Ramos (cell line): ENCODE measurements at regions not wholly inside any gene's neighbourhood (a gene's known extent, or its start where the extent isn't known, plus 50 kb on each side); places are given as distances from the start of the nearest gene placed in this dataset.

Experiments used
- in situ Hi-C: fragments of 300-500 bp; cut with MboI; formaldehyde crosslinking; loops from one replicate; pipeline ENCODE4 v1.14.3; 2022; ENCODE audit warnings: low sequenced_read_pairs; ENCODE audit not compliant: unreplicated experiment

DNA sequence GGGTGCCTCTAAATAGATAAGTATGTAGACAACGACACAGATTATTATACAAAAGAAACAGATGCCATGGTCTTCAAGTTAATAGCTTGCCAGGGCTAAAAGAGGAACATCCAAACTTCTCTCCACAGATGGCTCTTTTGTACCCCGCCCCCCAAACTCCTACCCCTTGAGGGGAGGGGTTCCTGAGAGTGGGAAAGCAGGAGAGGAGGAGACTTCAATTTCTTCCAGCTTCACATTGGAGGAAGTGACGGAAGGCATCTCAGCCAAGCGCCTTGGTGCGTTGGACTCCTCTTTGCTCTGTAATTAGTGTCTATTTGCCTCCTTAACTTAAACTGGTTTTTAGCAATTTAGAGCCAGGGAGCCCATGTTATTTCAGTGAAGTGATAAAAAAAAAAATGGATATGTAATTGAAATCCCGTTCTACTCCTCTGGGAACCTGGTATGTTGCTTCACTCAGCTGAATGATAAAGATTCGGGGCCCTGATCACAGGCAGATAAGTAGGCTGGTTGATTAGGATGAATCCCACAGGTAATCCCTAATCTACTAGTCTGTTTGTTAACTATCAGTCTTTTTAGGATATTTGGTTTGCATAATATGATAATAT is 580.9 kb upstream of the CADM1 start:
- in situ Hi-C loops: no loop called here

DNA sequence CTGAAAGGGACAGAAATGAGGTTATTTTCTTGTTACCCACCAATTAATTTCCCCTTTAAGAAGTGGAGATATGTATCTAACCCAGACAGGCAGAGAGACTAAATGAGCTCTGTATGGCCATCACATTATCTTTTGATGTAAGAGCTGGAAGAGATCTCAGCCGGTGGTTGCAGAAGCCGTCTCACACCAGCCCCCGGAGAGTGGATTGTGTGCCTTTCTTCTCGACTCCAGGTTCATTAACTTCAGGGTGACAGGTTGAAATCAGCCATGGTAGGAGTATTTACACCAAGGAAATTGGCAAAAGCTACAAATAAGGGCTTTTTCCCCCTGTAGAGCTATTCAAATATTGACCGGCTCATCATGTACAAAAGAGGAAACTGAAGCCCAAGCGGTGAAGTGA is 580.3 kb upstream of the CADM1 start:
- in situ Hi-C loops: no loop called here

DNA sequence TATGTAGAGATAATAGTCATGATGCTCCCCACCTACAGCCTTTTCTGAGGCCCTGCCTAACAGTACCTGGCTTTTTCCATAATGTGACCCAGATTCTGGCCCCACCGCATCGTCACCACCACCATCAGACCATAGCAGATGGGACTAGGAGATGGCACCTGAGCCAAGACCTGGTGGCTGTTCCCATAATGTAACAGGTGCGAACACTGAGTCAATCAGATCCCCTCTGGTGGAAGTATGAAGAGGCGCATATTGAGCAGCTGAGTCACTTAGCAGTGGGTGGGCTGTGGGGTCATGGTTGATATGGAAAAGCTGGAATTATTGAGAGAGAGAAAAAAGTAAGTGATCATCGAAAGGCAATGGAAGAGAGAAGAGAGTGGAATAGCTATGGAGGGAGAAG is 578.0 kb upstream of the CADM1 start:
- in situ Hi-C loops: no loop called here

DNA sequence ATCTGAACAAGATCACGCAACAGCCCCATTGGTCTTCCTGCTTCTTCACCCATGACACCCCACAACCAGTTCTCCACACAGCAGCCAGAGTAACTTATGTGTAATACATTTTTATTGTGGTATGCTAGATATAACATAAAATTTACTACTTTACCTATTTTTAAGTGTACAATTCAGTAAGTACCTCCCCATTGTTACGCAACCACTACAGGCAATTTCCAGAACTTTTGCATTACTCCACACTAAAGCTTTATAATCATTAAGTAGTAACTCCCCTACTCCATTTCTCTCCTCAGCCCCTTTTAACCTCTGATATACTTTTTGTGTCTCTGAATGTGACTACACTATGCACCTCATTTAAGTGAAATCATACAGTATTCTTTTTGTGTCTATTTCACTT is 575.4 kb upstream of the CADM1 start:
- in situ Hi-C loops: no loop called here

DNA sequence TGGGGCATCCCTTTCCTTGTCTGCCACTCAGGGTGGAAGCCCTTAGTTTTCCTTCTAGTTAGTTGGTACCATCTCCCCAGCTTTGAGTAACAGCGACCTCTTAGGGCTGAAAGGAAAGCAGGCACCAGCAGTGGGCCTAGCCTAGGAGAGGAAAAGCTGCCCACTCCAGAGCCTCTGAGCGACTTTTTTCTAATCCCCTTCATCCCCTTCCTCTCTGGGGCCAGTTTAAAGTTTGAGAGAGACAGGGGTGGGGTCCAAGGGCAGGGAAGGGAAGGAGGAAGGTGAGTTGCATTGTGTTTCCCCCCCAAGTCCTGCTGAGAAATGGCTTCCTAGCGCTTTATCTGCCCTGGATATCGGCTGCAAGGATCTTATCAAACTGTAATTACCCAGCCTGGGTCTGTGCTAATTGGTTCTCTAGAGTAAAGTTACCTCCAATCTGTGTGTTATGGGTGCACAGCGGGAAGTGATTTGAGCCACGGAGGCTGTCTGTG is 573.9 kb upstream of the CADM1 start:
- in situ Hi-C loops: no loop called here

DNA sequence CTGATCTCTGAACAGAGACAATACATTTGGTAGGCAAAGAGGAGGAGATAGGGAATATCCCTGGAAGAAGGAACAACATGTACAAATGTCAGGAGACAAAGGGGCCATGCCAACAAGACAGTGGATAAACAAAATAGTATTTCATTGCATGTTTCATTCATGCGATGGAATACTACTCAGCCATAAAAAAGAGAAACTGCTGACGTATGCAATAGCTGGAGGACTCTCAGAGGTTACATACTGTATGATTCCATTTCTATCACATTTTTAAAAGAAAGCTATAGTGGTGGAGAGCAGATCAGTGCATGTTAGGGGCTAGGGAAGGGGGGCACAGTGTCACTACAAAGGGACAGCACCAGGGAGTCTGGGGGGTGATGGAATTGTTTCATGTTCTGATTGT is 572.9 kb upstream of the CADM1 start:
- in situ Hi-C loops: no loop called here

DNA sequence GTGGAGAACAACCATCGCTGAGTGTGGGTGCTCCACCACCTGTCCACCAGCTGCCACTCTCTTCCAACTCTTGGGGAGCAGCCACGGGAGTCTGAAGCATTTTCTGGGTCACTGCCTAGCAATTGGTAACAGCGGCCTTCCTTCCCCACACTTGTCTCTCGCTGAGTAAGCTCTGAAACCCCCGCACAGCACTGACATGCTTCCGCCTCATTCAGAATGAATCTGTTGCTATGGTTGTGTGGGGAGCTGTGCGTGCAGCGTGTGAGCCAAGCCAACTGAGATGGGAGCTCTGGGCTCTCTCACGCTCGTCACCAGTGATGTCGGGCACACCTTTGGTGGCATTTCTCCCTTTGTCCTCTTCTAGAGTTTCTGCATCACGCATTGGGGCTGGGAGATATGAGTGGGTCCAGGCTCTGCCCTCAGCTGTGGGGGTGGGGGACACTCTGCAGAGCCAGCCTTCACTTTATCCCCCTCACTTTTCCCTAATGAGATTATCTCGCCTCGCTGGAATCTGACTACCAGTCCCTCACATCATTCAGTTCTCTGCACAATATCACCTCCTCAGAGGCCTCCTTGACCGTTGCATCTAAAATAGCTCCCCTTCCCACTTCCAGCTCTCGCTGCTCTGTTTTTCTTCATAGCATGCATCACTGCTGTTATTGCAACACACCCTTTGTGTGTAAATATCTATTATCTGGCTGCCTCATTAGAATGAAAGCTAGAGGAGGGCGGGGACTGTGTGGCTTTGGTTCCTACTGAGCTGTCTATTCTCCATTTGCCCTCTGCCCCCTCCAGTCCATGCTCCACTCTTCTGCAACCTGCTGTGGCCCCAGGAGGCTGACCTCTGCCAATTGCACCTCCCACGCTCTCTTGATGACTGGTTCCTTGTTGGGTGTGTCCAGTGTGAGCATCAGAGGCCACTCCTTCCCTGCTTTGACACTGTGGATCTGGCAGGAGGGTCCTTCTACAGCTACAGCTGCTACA is 569.9 kb upstream of the CADM1 start:
- in situ Hi-C loops: no loop called here

DNA sequence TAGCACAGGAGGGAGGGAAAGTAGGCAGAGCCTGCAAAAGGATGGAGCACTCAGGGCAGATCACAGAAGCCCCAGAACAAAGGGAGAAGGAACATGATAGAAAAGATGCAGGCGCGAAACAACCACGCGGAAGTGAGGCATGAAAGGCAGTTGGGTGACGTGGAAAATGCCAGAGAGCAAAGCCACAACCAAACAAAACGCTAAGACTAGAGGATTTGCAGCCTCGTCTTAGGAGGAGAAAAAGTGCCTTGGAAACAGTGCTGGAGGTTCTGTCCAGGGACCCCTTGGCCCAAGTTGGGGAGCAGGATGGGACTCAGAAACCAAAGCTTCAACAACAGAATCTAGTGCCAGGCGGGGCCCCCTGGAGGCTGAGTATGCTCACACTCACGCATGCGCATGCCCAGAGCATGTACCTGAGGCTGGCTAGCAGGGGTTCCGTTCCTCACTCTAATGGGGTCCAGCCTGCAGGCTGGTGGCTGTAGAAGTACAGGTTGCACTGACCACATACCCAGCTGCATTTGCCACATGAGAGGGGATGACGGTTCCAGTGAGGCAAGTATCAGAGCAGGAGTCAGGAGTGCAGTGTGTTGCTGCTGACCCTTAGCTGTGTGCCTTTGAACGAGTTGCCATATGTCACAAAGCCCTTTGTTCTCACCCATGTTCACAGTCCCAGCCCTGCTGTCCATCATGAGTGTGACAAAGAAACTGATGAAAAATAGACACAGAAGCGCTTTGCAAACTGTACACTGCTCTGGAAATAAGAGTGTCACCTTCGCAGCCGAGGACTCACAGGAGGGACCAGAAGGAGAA is 568.6 kb upstream of the CADM1 start:
- in situ Hi-C loops: no loop called here

DNA sequence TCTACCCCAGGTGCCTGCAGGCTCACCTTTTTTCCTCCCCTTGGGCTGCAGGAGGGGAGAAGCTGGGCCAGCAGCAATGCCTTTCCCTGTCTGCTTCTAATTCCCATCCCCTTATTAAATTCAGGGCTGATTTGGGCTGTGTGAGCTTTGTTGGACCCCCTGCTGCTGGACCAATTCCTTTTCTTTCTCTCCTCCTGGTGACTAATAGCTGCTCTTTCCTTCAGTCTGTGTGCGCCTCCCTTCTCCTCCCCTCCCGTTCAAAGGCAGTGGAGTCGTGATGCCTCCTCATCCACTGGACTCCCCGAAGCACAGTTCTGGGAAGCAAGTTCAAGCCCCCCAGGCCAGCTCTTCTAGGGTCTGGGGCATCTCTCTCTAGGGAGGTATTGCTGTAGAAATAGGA is 567.9 kb upstream of the CADM1 start:
- in situ Hi-C loops: no loop called here

DNA sequence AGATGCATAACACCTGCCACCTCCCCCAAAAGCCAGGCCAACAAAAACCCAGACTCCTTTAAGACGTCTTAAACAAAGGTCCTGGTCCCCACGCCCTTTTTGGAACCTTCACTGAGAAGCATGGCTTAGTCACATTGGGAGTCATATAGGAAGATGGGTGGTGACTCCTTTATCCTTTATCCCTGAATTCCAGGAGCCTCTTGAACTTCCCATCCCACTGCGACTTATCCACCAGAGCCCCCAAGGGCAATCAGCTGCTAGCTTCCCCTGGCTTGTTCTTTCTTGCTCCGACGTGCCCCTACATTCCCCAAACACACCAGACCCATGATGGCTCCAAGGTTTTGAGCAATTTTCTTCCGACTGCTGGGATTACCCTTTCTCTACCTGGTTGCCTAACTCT is 567.0 kb upstream of the CADM1 start:
- in situ Hi-C loops: no loop called here

DNA sequence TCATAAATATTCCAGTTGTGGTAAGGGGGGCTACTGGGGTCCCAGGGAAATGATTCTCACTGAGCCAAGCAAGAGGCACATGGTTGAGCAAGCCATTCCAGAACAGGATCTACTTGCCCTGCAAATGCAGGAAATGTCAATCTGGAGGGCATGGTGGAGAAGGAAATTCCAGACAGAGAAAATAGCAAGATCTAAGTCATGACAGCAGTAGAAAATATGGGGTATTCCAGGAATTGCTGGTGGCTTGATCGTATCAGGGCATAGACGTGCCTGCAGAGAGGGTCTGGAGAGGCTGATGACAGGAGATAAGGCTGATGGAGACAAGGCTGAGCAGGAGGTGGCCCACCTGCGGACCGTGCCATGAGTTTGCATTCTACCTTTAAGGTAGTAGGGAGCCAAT is 566.3 kb upstream of the CADM1 start:
- in situ Hi-C loops: no loop called here

DNA sequence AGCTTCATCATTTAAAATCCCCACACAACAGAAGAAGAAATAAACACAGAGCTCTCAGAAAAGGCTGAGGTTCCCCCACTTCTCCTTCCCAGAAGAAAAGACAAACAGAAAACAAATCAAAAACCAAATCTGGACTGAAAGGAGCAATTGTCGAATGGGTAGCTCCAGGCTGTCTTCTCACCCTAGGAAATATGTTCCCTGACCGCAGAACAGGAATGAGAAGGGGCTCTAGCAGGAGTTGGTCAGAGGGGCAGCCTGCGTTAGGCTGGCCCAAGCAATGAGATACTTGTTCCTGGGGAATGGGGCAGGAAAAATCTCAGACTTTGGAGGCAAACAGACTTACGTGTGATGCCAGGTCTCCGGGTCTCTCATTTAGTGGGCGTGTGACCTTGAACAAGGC is 562.6 kb upstream of the CADM1 start:
- in situ Hi-C loops: no loop called here

DNA sequence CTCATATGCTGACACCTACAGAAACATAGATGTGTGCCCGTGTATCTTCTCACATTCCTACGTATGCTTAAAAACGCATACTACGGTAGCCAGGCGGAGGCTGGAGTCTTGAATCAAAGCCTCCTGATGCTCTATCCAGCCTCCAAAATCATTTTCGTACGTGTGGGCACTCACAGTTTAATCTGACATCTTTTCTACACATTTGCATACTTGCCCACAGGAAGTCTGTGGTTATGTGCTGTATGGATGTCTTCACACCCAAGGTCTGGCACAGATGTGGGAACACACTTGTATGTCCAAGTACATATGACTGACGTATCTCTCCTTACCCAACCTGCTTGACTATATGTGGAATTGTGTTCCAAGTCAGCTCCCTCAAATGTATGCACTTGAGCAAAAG is 561.8 kb upstream of the CADM1 start:
- in situ Hi-C loops: no loop called here

DNA sequence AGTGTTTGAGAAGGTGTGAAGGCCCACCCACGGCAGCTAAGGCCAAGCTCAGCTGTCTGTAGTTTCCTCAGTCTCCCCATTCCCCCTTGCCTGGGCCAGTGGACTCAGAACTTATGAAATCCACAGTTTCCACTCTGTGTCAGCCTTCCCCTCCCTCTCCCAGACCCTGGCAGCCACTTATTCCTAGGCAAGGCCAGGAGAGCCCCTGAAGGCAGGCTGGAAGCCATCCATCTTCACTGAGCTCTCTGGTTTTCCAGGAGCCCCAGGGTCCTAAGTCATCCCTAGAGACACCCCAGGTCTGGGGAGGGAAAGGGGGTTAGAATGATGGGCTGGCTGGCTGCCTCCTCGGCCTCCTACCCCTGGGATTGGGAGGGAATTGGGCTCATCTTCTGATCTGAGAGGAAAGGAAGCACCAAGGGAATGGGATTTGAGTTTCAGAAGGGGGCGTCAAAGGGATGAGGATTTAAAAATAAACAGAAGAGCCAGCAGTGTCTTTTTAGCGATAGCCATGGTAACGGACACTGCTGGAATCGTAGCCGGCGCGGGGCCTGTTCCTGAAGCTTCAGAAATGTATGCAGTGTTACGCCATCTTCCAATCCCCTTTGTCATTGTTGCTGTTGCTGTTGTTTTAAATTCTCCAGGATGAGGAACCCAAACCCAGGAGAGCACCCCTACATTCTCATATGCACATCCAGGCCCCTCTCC is 561.1 kb upstream of the CADM1 start:
- in situ Hi-C loops: no loop called here

DNA sequence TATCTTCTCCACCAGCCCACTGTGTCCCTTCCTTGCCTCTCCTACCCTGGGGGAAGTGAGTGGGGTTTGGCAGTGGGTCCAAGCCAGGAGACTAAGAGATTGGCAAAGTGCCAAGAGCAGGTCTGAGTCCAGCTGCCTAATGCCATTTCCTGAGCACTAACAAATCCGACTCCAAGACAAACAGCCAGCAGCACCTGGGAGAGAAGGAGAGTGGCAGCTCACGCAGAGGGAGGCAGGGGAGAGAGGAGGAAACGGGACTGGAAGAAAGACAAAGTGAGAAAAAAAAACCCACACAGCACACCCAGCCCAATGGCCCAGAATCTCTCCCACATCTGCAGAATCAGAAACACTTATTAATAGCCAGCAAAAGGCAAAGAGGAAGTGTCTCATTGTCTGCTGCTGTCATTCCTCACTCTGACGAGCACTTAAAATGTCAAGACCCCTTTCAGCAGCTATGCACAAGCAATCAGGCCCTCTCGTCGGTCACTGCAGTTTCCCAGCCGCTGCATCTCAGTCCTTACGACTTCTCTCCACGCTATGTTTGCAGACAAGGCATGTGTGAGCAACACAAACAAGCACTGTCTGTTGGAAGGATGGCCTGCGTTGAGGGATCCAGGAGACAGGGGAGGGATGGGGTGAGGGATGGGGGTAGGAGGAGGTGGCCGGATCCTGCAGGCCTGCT is 558.4 kb upstream of the CADM1 start:
- in situ Hi-C loops: no loop called here

DNA sequence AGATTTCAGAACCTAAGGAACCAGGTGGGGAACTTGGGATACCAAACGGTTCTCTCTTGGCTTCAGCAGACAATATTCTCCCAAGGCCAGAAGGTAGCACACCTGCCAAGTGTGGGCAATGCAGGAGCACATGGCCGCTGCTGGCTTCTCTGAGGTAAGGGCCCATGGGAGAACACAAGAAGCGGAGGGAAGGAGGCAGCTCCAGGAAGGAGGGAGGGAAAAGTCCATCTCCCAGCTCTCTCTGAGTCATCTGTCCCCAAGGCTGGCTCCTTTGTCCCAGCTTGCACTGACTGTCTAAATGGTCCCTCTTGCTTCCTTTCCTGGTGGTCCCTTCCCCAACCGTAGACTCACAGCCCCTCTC is 557.9 kb upstream of the CADM1 start:
- in situ Hi-C loops: no loop called here

DNA sequence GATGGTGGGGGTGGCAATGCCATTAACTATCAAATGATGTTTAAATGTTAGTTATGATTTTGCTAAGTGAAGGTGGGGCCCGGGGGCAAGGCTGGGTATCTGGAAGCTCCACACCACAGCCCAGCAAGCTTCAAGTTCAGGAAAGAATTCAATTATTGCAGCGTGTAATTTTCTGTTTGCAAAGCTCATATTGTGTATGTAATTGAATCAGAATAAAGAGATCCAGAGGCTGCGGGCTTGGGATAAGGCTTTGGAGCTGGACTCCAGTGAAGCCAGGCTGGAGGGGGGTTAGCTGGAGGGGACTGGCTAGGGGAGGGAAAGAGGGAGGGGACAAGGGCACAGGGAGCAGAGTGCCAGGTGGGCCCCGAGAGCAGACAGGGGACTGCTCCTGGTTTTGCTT is 557.1 kb upstream of the CADM1 start:
- in situ Hi-C loops: no loop called here

DNA sequence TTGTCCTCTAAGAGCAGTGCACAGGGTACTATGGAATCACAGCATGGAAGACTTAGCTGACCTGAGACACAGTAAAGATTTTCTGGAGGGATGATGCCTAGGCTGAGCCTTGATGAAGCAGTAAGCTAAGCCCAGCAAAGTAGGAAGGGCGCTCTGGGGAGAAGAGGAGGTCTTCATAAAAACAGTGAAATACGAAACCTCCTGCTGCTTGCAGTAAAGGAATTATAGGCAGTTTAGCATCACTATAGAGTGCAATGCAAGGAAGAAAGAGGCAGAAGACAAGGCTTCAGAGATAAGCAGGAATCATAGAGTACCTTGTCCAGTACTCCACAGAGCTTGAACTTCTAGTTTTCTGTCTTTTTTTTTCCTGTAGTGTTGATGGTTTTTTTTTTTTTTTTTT is 555.7 kb upstream of the CADM1 start:
- in situ Hi-C loops: no loop called here

DNA sequence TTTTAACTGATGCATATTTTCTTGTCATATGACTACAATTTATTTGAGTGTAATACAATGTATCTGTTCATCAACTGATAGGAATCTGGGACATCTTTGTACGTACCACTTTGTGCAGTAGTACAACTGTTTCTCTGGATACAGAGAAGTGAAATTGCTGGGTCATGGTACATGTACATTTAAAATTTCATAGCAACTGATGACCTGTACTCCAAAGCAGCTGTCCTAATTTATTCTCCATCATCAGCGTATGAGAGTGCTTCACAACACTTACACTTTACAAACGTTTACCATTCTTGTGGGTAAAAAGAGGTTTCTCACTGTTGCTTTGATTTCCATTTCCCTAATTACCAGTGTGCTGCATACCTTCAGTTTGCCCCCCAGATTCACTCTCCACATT is 552.8 kb upstream of the CADM1 start:
- in situ Hi-C loops: no loop called here

DNA sequence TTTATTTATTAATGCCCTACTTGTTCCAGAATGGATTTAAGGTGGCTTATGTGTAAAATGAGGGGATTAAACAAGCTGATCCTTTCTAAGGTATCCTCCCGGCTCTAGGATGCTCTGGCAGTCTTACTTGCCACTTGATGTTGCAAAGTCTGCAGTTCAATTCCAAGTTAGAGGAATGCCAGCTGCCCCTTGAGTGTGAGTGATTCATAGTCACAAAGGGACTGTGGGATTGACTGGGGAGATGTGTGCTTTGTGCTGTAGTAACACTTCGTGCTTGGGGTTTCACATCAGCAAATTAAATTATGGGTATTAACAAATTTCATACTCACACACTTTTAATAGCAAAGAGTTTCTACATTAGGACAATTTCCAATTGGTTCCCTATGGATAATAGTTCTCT is 550.8 kb upstream of the CADM1 start:
- in situ Hi-C loops: no loop called here
